H1 (cell line): ENCODE measurements at regions not wholly inside any gene's neighbourhood (a gene's known extent, or its start where the extent isn't known, plus 50 kb on each side); places are given as distances from the start of the nearest gene placed in this dataset.

ENCODE experiments used
- CTCF ChIA-PET: fragments of 300-600 bp; sonication (Branson Sonifier 250); formaldehyde crosslinking; loops from one replicate; lab custom pipeline; 2021; ENCODE audit not compliant: partially characterized antibody; lab: Charles Lee
- POLR2A ChIA-PET: fragments of 300-600 bp; sonication (Branson Sonifier 250); formaldehyde crosslinking; loops from one replicate; lab custom pipeline; 2021; ENCODE audit warnings: inconsistent platforms; ENCODE audit not compliant: partially characterized antibody; lab: Charles Lee
- DNase-seq, 2 experiments: peaks; one replicate each; pipeline versions ENCODE4 v3.0.0 to v3.0.0-alpha.2; 2010 to 2022; ENCODE audit warnings: low spot score in 2 of 2, low read depth in 1 of 2, mixed read lengths in 1 of 2
- FAIRE-seq: peaks from 2 replicates; lab custom pipeline; 2011; peaks lifted over from hg19 to GRCh38; lab: Jason Lieb, UNC
- H2AFZ ChIP-seq: 2 replicates; pipeline ENCODE4 v1.8.1; 2012; ENCODE audit warnings: low read length, inconsistent platforms
- H2AK5ac ChIP-seq: 2 replicates; pipeline ENCODE4 v1.6.1; 2013; ENCODE audit warnings: low read depth, low read length
- H2BK120ac ChIP-seq: replicated peaks from 2 replicates; pipeline ENCODE3; 2013; ENCODE audit warnings: low read depth, low read length, inconsistent platforms
- H2BK12ac ChIP-seq: 2 replicates; pipeline ENCODE4 v1.6.1; 2013; ENCODE audit warnings: low read depth, low read length
- H2BK15ac ChIP-seq: 2 replicates; pipeline ENCODE4 v1.6.1; 2013; ENCODE audit warnings: low read length
- H2BK20ac ChIP-seq: 2 replicates; pipeline ENCODE4 v1.6.1; 2013; ENCODE audit warnings: low read length
- H2BK5ac ChIP-seq: 2 replicates; pipeline ENCODE4 v1.6.1; 2013; ENCODE audit warnings: low read depth, low read length
- H3K14ac ChIP-seq: 2 replicates; pipeline ENCODE4 v1.6.1; 2013; ENCODE audit warnings: inconsistent platforms; ENCODE audit not compliant: insufficient read length
- H3K18ac ChIP-seq: 2 replicates; pipeline ENCODE4 v1.6.1; 2013; ENCODE audit warnings: low read length; ENCODE audit errors: extremely low read depth
- H3K23ac ChIP-seq: 2 replicates; pipeline ENCODE4 v1.6.1; 2013; ENCODE audit warnings: inconsistent platforms; ENCODE audit not compliant: insufficient read length
- H3K23me2 ChIP-seq: 2 replicates; pipeline ENCODE4 v1.6.1; 2013; ENCODE audit warnings: low read depth, low read length
- H3K27ac ChIP-seq: 2 replicates; pipeline ENCODE4 v1.6.1; 2011; ENCODE audit warnings: low read depth, low read length, inconsistent platforms
- H3K27me3 ChIP-seq, 4 experiments: replicated peaks in 1 of 4; 1 replicate in 1 of 4; 2 replicates in 3 of 4; pipeline versions ENCODE4 v1.6.1 to v1.8.1; 2011 to 2013; ENCODE audit warnings: low read length in 3 of 4, mild to moderate bottlenecking in 3 of 4, inconsistent platforms in 2 of 4, mixed read lengths in 2 of 4, moderate library complexity in 1 of 4; ENCODE audit not compliant: control insufficient read depth in 3 of 4, insufficient read depth in 3 of 4; ENCODE audit errors: extremely low read depth in 1 of 4
- H3K36me3 ChIP-seq, 4 experiments: 2 replicates each; pipeline versions ENCODE4 v1.6.1 to v1.8.1; 2011 to 2013; ENCODE audit warnings: mild to moderate bottlenecking in 4 of 4, low read length in 3 of 4, moderate library complexity in 2 of 4, control low read depth in 1 of 4, inconsistent platforms in 1 of 4; ENCODE audit not compliant: insufficient read depth in 4 of 4, control insufficient read depth in 2 of 4
- H3K4ac ChIP-seq: replicated peaks from 2 replicates; pipeline ENCODE3; 2013; ENCODE audit warnings: low read length, low read depth, mixed read lengths, inconsistent platforms; ENCODE audit not compliant: insufficient read length
- H3K4me1 ChIP-seq, 4 experiments: replicated peaks in 1 of 4; 1 replicate in 1 of 4; 2 replicates in 3 of 4; pipeline versions ENCODE4 v1.6.1 to v1.8.1; 2011 to 2013; ENCODE audit warnings: low read length in 3 of 4, inconsistent platforms in 2 of 4, mixed read lengths in 1 of 4; ENCODE audit not compliant: insufficient read depth in 4 of 4, control insufficient read depth in 3 of 4
- H3K4me2 ChIP-seq, 2 experiments: 2 replicates each; pipeline versions ENCODE4 v1.6.1 to v1.8.1; 2011 to 2013; ENCODE audit warnings: low read depth in 2 of 2, low read length in 2 of 2, control low read depth in 1 of 2, inconsistent platforms in 1 of 2, mild to moderate bottlenecking in 1 of 2; ENCODE audit not compliant: insufficient read depth in 1 of 2
- H3K4me3 ChIP-seq, 4 experiments: fragments of 200-600, 300-600 bp in 1 of 4; sonication (generic), shearing (Covaris generic), sonication (Bioruptor Twin) in 1 of 4; 2 replicates each; pipeline versions ENCODE4 v1.5.1 to v1.8.1; 2011 to 2016; ENCODE audit warnings: low read length in 4 of 4, low read depth in 3 of 4, control low read depth in 2 of 4, inconsistent platforms in 2 of 4, mild to moderate bottlenecking in 2 of 4, mixed read lengths in 1 of 4, moderate library complexity in 1 of 4; ENCODE audit not compliant: insufficient read depth in 2 of 4; ENCODE audit errors: extremely low read depth in 1 of 4
- H3K56ac ChIP-seq: replicated peaks from 2 replicates; pipeline ENCODE3; 2013; ENCODE audit warnings: low read depth, mild to moderate bottlenecking, mixed read lengths, low read length, inconsistent platforms; ENCODE audit not compliant: insufficient read length
- H3K79me1 ChIP-seq: 2 replicates; pipeline ENCODE4 v1.6.1; 2013; ENCODE audit warnings: low read depth, low read length, control low read depth
- H3K79me2 ChIP-seq, 2 experiments: 2 replicates each; pipeline versions ENCODE4 v1.6.1 to v1.8.1; 2012 to 2013; ENCODE audit warnings: low read length in 2 of 2, mild to moderate bottlenecking in 2 of 2, inconsistent platforms in 1 of 2; ENCODE audit not compliant: insufficient read depth in 2 of 2, control insufficient read depth in 1 of 2
- H3K9ac ChIP-seq, 4 experiments: replicated peaks in 1 of 4; 1 replicate in 1 of 4; 2 replicates in 3 of 4; pipeline versions ENCODE4 v1.6.1 to v1.8.1; 2011 to 2013; ENCODE audit warnings: low read depth in 3 of 4, low read length in 3 of 4, control low read depth in 2 of 4, mild to moderate bottlenecking in 2 of 4, moderate library complexity in 2 of 4, inconsistent platforms in 1 of 4; ENCODE audit errors: extremely low read depth in 1 of 4
- H3K9me3 ChIP-seq, 2 experiments: 2 replicates each; pipeline versions ENCODE4 v1.6.1 to v1.8.1; 2012 to 2013; ENCODE audit warnings: mild to moderate bottlenecking in 2 of 2, moderate library complexity in 2 of 2, control low read depth in 1 of 2, inconsistent platforms in 1 of 2, low read depth in 1 of 2, low read length in 1 of 2, mixed read lengths in 1 of 2; ENCODE audit not compliant: insufficient read depth in 2 of 2
- H4K20me1 ChIP-seq, 2 experiments: replicated peaks in 1 of 2; 2 replicates each; pipeline versions ENCODE3 to v1.8.1; 2011 to 2013; ENCODE audit warnings: inconsistent platforms in 2 of 2, low read length in 2 of 2, mild to moderate bottlenecking in 1 of 2; ENCODE audit not compliant: insufficient read depth in 2 of 2, control insufficient read depth in 1 of 2
- H4K5ac ChIP-seq: 2 replicates; pipeline ENCODE4 v1.6.1; 2013; ENCODE audit warnings: low read length, low read depth, mixed read lengths, inconsistent platforms; ENCODE audit not compliant: insufficient read length
- H4K8ac ChIP-seq: 2 replicates; pipeline ENCODE4 v1.8.0; 2013; ENCODE audit warnings: mild to moderate bottlenecking, moderate library complexity, low read length, inconsistent platforms; ENCODE audit not compliant: insufficient read depth; ENCODE audit errors: extremely low read depth
- H4K91ac ChIP-seq: replicated peaks from 2 replicates; pipeline ENCODE3; 2013; ENCODE audit warnings: low read length, mixed read lengths, inconsistent platforms; ENCODE audit not compliant: insufficient read length
- ATF3 ChIP-seq: IDR thresholded peaks from 2 replicates; pipeline ENCODE4 v1.6.1; 2011; ENCODE audit warnings: low read depth, mild to moderate bottlenecking, low read length; ENCODE audit not compliant: insufficient read depth
- BCL11A ChIP-seq, 2 experiments: IDR thresholded peaks; one replicate each; pipeline ENCODE4 v1.6.1; 2011; ENCODE audit warnings: low read depth in 2 of 2, low read length in 2 of 2, mild to moderate bottlenecking in 2 of 2
- CHD1 ChIP-seq: IDR thresholded peaks from 2 replicates; pipeline ENCODE4 v1.6.1; 2012; ENCODE audit warnings: low read depth, low read length, improper control_type of control experiment
- CHD2 ChIP-seq: IDR thresholded peaks from 2 replicates; pipeline ENCODE4 v1.6.1; 2012; ENCODE audit warnings: low read length, improper control_type of control experiment
- EP300 ChIP-seq, 2 experiments: IDR thresholded peaks; 1 replicate in 1 of 2; 2 replicates in 1 of 2; pipeline ENCODE4 v1.6.1; 2011 to 2012; ENCODE audit warnings: low read depth in 2 of 2, low read length in 2 of 2, mild to moderate bottlenecking in 2 of 2, borderline replicate concordance in 1 of 2, inconsistent platforms in 1 of 2, moderate library complexity in 1 of 2
- HDAC2 ChIP-seq, 2 experiments: fragments of 300-600 bp in 1 of 2; sonication (generic) in 1 of 2; IDR thresholded peaks; 2 replicates each; pipeline ENCODE4 v1.6.1; 2011 to 2012; ENCODE audit warnings: low read depth in 2 of 2, low read length in 2 of 2, mild to moderate bottlenecking in 2 of 2, moderate library complexity in 2 of 2, borderline replicate concordance in 1 of 2, inconsistent platforms in 1 of 2
- HDAC6 ChIP-seq: IDR thresholded peaks from one replicate; pipeline ENCODE4 v1.7.1; 2012; ENCODE audit warnings: low read depth, mild to moderate bottlenecking, inconsistent platforms, low read length, moderate library complexity
- NRF1 ChIP-seq: IDR thresholded peaks from 2 replicates; pipeline ENCODE4 v1.6.1; 2011; ENCODE audit warnings: mild to moderate bottlenecking, low read depth, low read length, improper control_type of control experiment
- POU5F1 ChIP-seq: IDR thresholded peaks from 2 replicates; pipeline ENCODE4 v1.6.1; 2011; ENCODE audit warnings: low read depth, mild to moderate bottlenecking, low read length, moderate library complexity
- SIRT6 ChIP-seq: IDR thresholded peaks from one replicate; pipeline ENCODE4 v1.7.1; 2012; ENCODE audit warnings: low read length, inconsistent platforms
- SP2 ChIP-seq: IDR thresholded peaks from 2 replicates; pipeline ENCODE4 v1.6.1; 2012; ENCODE audit warnings: mild to moderate bottlenecking, low read length, inconsistent platforms
- TAF7 ChIP-seq: optimal IDR thresholded peaks from 2 replicates; pipeline ENCODE3; 2011; ENCODE audit warnings: low read depth, mild to moderate bottlenecking, inconsistent platforms, low read length, moderate library complexity, borderline replicate concordance
- TCF12 ChIP-seq: IDR thresholded peaks from 2 replicates; pipeline ENCODE4 v1.6.1; 2011; ENCODE audit warnings: low read depth, mild to moderate bottlenecking, low read length
- WGBS, 2 experiments: shearing (Covaris generic) in 1 of 2; methylation state at CpG; one replicate each; pipeline versions ENCODE4 v1.1.6 to v1.1.7; 2013 to 2015; ENCODE audit warnings: low lambda C conversion rate in 2 of 2, mixed read lengths in 2 of 2, inconsistent platforms in 1 of 2, low coverage in 1 of 2, missing lambda C conversion rate in 1 of 2; ENCODE audit not compliant: insufficient replicate concordance in 2 of 2, insufficient coverage in 1 of 2, insufficient read length in 1 of 2; ENCODE audit errors: extremely low coverage in 1 of 2, missing lambda C conversion rate in 1 of 2; 5-methylcytosine and 5-hydroxymethylcytosine counted together

DNA sequence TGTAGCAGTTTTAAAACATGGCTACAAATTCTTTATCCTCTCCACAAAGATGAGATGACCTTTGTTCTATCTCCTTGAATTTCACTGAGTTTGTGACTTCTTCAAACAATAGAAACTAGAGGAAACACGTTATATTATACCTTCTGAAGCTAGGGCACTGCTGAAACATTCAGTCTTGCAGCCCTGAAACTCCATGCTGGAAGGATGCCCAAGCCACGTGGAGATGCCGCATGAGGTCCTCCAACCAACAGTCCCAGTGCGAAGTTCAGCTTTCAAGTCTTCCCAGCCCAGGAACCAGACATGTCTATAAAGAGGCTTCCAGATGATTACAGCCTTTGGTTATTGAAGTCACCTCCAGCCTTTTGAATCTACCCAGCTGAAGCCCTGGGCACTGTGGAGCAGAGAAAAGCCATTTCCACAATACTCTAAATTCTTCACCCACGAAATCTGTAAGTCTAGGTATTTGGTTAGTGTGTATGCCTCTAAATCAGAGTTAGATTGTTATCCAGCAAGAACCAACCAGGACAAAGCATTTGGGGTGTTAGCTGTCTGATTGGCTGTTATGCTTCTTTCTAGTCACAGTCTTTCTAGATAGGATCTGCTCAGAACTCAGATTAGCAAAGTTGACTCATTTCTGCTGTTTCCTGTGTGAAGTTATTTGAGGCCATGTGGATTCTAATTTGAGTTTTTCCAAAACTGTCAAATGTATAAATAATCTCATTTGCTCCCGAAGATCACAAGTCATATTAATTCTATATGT, 186.5 kb upstream of the TMEM72 start:
- CTCF ChIA-PET = interaction anchor here (1.2 to 2.4 kb wide), 2 partner anchors 9 to 11 kb away, joined by 3 to 11 read pairs; no protein-coding TSS in a partner anchor
- Histone ChIP-seq H3K9ac (no peak overlapping the region), H3K56ac (no peak overlapping the region), H3K23ac (no peak overlapping the region), H3K4me3 (no peak overlapping the region), H4K8ac (no peak overlapping the region), H4K91ac (no peak overlapping the region), H3K36me3 (no peaks in the 10 kb centered on the region), H3K23me2 (no peaks in the 10 kb centered on the region), H4K20me1 (no peaks in the 10 kb centered on the region), H3K18ac (no peak overlapping the region), H3K27ac (no peak overlapping the region), H3K4ac (no peak overlapping the region), H3K4me1 (no peaks in the 10 kb centered on the region), H2BK5ac (no peak overlapping the region), H3K79me1 (no peaks in the 10 kb centered on the region), H3K27me3 (no peaks in the 10 kb centered on the region), H2BK20ac (no peak overlapping the region), H2AK5ac (no peak overlapping the region), H4K5ac (no peak overlapping the region), H2BK120ac (no peak overlapping the region), H2BK12ac (no peak overlapping the region), H3K9me3 (no peaks in the 10 kb centered on the region), H2BK15ac (no peak overlapping the region), H3K4me2 (no peak overlapping the region), H2AFZ (no peak overlapping the region), H3K79me2 (no peaks in the 10 kb centered on the region), H3K14ac (no peak overlapping the region)
- 85% methylated on average over 6 of the region's 6 CpGs; no CpG with 5 or more reads in 1 of the 2 experiments for WGBS, 2 experiments
- POLR2A ChIA-PET = no interaction called here
- FAIRE-seq (no peak), DNase-seq (no peak)
- no peak for TF ChIP-seq EP300 (IDR thresholded peaks at IDR 0.05; ENCODE audit: borderline replicate concordance in 1 of 2, low read depth in 2 of 2, low read length in 2 of 2)
- no peak for TF ChIP-seq SP2
- no peak for TF ChIP-seq TCF12
- no peak for TF ChIP-seq HDAC6
- no peak for TF ChIP-seq POU5F1
- no peak for TF ChIP-seq CHD1
- no peak for TF ChIP-seq NRF1
- no peak for TF ChIP-seq CHD2
- TF ChIP-seq TAF7 = no peak
- no peak for TF ChIP-seq BCL11A (IDR thresholded peaks at IDR 0.05; ENCODE audit: low read depth in 2 of 2, low read length in 2 of 2)
- no peak for TF ChIP-seq ATF3
- TF ChIP-seq SIRT6 = no peak
- TF ChIP-seq HDAC2 (IDR thresholded peaks at IDR 0.05; ENCODE audit: borderline replicate concordance in 1 of 2, low read depth in 2 of 2, low read length in 2 of 2) = no peak
